SU-DHL-6 (cell line): ENCODE measurements at regions not wholly inside any gene's neighbourhood (a gene's known extent, or its start where the extent isn't known, plus 50 kb on each side); places are given as distances from the start of the nearest gene placed in this dataset.

Source experiments
- H2AFZ ChIP-seq: fragments of 200-600 bp; sonication (generic); 2 replicates; pipeline ENCODE4 v1.6.1; 2014; ENCODE audit warnings: low read depth, mild to moderate bottlenecking, moderate library complexity, mixed read lengths, antibody characterized with exemption, low read length; ENCODE audit not compliant: severe bottlenecking
- H3F3A ChIP-seq: fragments of 200-600 bp; shearing (Covaris generic); 2 replicates; pipeline ENCODE4 v1.6.0; 2016; ENCODE audit warnings: antibody characterized with exemption, mild to moderate bottlenecking; ENCODE audit not compliant: insufficient read depth
- H3K27ac ChIP-seq: fragments of 200-600 bp; sonication (generic); 2 replicates; pipeline ENCODE4 v1.5.1; 2016; ENCODE audit warnings: low read depth, mild to moderate bottlenecking, low read length, moderate library complexity, mixed read lengths
- H3K27me3 ChIP-seq: fragments of 200-600 bp; sonication (generic), shearing (Covaris generic); 2 replicates; pipeline ENCODE4 v1.6.0; 2014; ENCODE audit warnings: mild to moderate bottlenecking, low read length
- H3K36me3 ChIP-seq: fragments of 200-600 bp; sonication (generic); 2 replicates; pipeline ENCODE4 v1.6.1; 2014; ENCODE audit warnings: mild to moderate bottlenecking, low read length, mixed read lengths
- H3K4me2 ChIP-seq: fragments of 300-600, 200-600 bp; shearing (Covaris generic), sonication (generic); 2 replicates; pipeline ENCODE4 v1.6.0; 2014; ENCODE audit warnings: low read length, low read depth, mild to moderate bottlenecking; ENCODE audit not compliant: poor library complexity, severe bottlenecking
- H3K4me3 ChIP-seq: fragments of 200-600 bp; sonication (generic); 2 replicates; pipeline ENCODE4 v1.5.1; 2014; ENCODE audit warnings: antibody characterized with exemption, low read length, mild to moderate bottlenecking, mixed read lengths; ENCODE audit not compliant: insufficient read depth, poor library complexity, severe bottlenecking
- H3K79me2 ChIP-seq: fragments of 200-600 bp; sonication (generic); 2 replicates; pipeline ENCODE4 v1.6.1; 2014; ENCODE audit warnings: mild to moderate bottlenecking, low read length, moderate library complexity; ENCODE audit not compliant: insufficient read depth
- H3K9ac ChIP-seq: fragments of 200-600 bp; sonication (generic); 2 replicates; pipeline ENCODE4 v1.7.0; 2014; ENCODE audit warnings: mild to moderate bottlenecking, low read length
- H3K9me2 ChIP-seq: fragments of 200-600 bp; sonication (generic); replicated peaks from 2 replicates; pipeline ENCODE4 v1.6.1; 2014; ENCODE audit warnings: low read length; ENCODE audit not compliant: insufficient read depth
- H3K9me3 ChIP-seq: fragments of 200-600 bp; sonication (generic); 2 replicates; pipeline ENCODE4 v1.6.1; 2014; ENCODE audit warnings: low read length, mixed read lengths; ENCODE audit not compliant: insufficient read depth
- H4K20me1 ChIP-seq: fragments of 200-600 bp; sonication (generic); 2 replicates; pipeline ENCODE4 v1.6.1; 2014; ENCODE audit warnings: low read depth, mild to moderate bottlenecking, antibody characterized with exemption, low read length, moderate library complexity, mixed read lengths
- CTCF ChIP-seq: fragments of 200-600 bp; sonication (generic); IDR thresholded peaks from one replicate; pipeline ENCODE4 v1.5.1; 2017; ENCODE audit warnings: antibody characterized with exemption, mild to moderate bottlenecking, low read length, moderate library complexity; ENCODE audit not compliant: insufficient read depth, poor library complexity, severe bottlenecking
- EZH2phosphoT487 ChIP-seq: fragments of 200-600 bp; sonication (generic), shearing (Covaris generic); conservative IDR thresholded peaks from 2 replicates; pipeline ENCODE4 v1.6.1; 2018; ENCODE audit warnings: mild to moderate bottlenecking, antibody characterized with exemption, low read length, moderate library complexity, mixed read lengths

GRCh38 chr21:35829067-35829466, 231.3 kb downstream of the SETD4 start:
- H3K36me3 ChIP-seq = no peaks in the 10 kb centered on the region
- no peaks in the 10 kb centered on the region for H3F3A ChIP-seq
- TF ChIP-seq EZH2phosphoT487 (no peak), CTCF (no peak)
- H2AFZ ChIP-seq = no peak overlapping the region
- no peaks in the 10 kb centered on the region for H3K79me2 ChIP-seq
- H3K9ac ChIP-seq = no peak overlapping the region
- no peak overlapping the region for H3K27ac ChIP-seq
- H3K4me3 ChIP-seq = no peak overlapping the region
- H3K27me3 ChIP-seq = no peaks in the 10 kb centered on the region
- no peaks in the 10 kb centered on the region for H3K9me3 ChIP-seq
- H3K9me2 ChIP-seq = no peaks in the 10 kb centered on the region
- H3K4me2 ChIP-seq = no peak overlapping the region
- H4K20me1 ChIP-seq = no peaks in the 10 kb centered on the region

- Histone ChIP-seq H3K36me3 (no peaks in the 10 kb centered on the region), H3K9me3 (no peaks in the 10 kb centered on the region), H3K79me2 (no peaks in the 10 kb centered on the region), H3F3A (no peaks in the 10 kb centered on the region), H4K20me1 (no peaks in the 10 kb centered on the region), H3K27me3 (no peaks in the 10 kb centered on the region), H3K9ac (no peak overlapping the region), H2AFZ (no peak overlapping the region), H3K4me2 (no peak overlapping the region), H3K4me3 (no peak overlapping the region), H3K27ac (no peak overlapping the region), H3K9me2 (no peaks in the 10 kb centered on the region)
- TF ChIP-seq EZH2phosphoT487 (no peak), CTCF (no peak)
These were observed 232.2 kb downstream of the SETD4 start for GRCh38 chr21:35828161-35828560.

- no peaks in the 10 kb centered on the region for H3K36me3 ChIP-seq
- TF ChIP-seq EZH2phosphoT487 (no peak), CTCF (no peak)
- H3K27ac ChIP-seq = no peak overlapping the region
- H2AFZ ChIP-seq = no peak overlapping the region
- H3F3A ChIP-seq = no peaks in the 10 kb centered on the region
- no peak overlapping the region for H3K9ac ChIP-seq
- no peaks in the 10 kb centered on the region for H4K20me1 ChIP-seq
- no peaks in the 10 kb centered on the region for H3K9me3 ChIP-seq
- H3K4me3 ChIP-seq = no peak overlapping the region
- H3K79me2 ChIP-seq = no peaks in the 10 kb centered on the region
- H3K27me3 ChIP-seq = no peaks in the 10 kb centered on the region
- no peaks in the 10 kb centered on the region for H3K9me2 ChIP-seq
- H3K4me2 ChIP-seq = no peak overlapping the region
These were observed 233.3 kb downstream of the SETD4 start for GRCh38 chr21:35827004-35827403.
